Activated CD8-positive, alpha-beta memory T cell treated with anti-CD3 and anti-CD28 coated beads, Interleukin-2, amount 10 ng/mL, durations not matched to agents 7 days and 5 days (primary cell): ENCODE measurements at regions not wholly inside any gene's neighbourhood (a gene's known extent, or its start where the extent isn't known, plus 50 kb on each side); places are given as distances from the start of the nearest gene placed in this dataset.
"Not testable (repeated sequence)": the region's sequence is repeated elsewhere in the genome, so short reads cannot be mapped to it uniquely, and the experiment has no call there.

Source experiments
- ATAC-seq: fragments of 150-1000 bp; cut with Tn5 transposase; one replicate; pipeline ENCODE4 v1.10.0; 2021; ENCODE audit warnings: moderate library complexity
- CTCF ChIA-PET: fragments of 350-600 bp; sonication (Branson Sonifier 250); formaldehyde crosslinking; loops from one replicate; lab custom pipeline; 2021; ENCODE audit warnings: antibody characterized with exemption; lab: Charles Lee
- DNase-seq: peaks from one replicate; pipeline ENCODE4 v3.0.0-alpha.2; 2020
- H3K27ac Mint-ChIP-seq: one replicate; pipeline ENCODE4 v1.8.0; 2021; ENCODE audit warnings: mild to moderate bottlenecking, mixed read lengths
- H3K27me3 Mint-ChIP-seq: one replicate; pipeline ENCODE4 v1.8.0; 2021; ENCODE audit warnings: mixed read lengths
- H3K36me3 Mint-ChIP-seq: one replicate; pipeline ENCODE4 v1.8.0; 2021; ENCODE audit warnings: mild to moderate bottlenecking, mixed read lengths
- H3K4me1 Mint-ChIP-seq: one replicate; pipeline ENCODE4 v1.8.0; 2021; ENCODE audit warnings: mixed read lengths
- H3K4me3 Mint-ChIP-seq: one replicate; pipeline ENCODE4 v1.8.0; 2021; ENCODE audit warnings: mild to moderate bottlenecking, moderate library complexity, mixed read lengths
- H3K9me3 Mint-ChIP-seq: one replicate; pipeline ENCODE4 v1.8.0; 2022; ENCODE audit warnings: low read depth, mixed read lengths

DNA sequence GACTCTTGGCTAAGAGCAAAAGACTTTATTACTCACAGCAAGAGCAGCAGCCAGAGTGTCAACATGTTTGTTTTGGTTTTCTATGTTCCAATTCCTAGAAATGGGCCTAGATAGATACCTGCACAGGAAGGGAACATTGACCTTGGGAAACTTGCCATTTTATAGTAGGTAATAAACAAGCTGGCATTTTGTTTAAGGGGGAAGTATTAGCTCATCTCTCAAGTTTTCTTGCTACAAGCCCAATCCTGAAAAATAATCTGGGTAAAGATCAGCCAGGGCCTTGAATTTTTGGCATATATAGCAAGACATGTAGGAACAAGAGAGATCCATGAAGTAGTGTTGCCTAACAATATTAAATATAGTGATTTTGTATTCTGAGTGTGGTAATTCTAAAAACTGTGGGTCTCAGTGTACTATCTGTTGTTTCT, 51.4 kb upstream of the RGL1 start:
- Mint-ChIP-seq H3K4me1 (no peaks in the 10 kb centered on the region), H3K9me3 (peaks cover 11% of the 10 kb centered on the region), H3K27ac (no peak overlapping the region), H3K36me3 (peaks cover 4% of the 10 kb centered on the region), H3K27me3 (no peaks in the 10 kb centered on the region), H3K4me3 (no peak overlapping the region)
- DNase-seq (no peak), ATAC-seq (no peak)
- CTCF ChIA-PET = interaction anchor here (1.0 kb wide), 1 partner anchor 98 kb away, joined by 3 read pairs; no protein-coding TSS in a partner anchor

DNA sequence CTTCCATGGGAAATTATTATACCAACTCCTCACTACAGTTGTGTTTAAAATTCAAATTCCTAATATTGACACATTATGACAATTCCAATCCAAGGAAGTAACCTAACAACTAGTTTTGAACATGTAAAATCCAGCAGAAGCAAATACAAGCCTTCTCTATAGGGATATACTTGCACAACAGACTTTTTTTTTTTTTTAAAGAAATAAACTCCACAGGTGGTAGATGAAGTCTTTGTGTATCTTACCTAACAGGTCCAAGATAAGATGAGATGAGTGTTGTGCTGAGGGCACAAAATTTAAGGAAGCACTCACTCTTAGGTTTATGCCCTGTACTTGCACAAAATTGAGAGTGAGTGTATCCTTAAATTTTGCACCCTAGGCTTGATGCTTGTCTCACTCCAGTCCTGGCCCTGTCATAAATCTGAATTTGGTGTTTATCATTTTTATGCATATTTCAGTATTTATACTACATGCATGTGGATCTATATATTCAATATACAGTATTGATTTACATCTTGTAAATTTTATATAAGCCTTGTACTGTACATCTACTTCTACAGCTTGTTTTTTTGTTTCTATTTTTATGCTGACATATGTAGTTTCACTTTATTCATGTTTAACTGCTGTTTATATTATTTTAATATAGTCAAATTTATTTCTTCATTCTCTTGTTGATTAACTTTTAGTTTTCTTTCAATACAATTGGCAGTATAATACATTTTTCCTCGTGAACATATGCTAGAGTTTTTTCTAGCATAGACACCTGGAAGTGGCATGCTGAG, 60.6 kb upstream of the RGL1 start:
- Mint-ChIP-seq H3K9me3 (peaks cover 2% of the 10 kb centered on the region), H3K4me1 (no peaks in the 10 kb centered on the region), H3K4me3 (no peak overlapping the region), H3K27ac (no peak overlapping the region), H3K27me3 (no peaks in the 10 kb centered on the region), H3K36me3 (peaks cover 1% of the 10 kb centered on the region)
- CTCF ChIA-PET = no interaction called here
- DNase-seq = no peak
- no peak for ATAC-seq

DNA sequence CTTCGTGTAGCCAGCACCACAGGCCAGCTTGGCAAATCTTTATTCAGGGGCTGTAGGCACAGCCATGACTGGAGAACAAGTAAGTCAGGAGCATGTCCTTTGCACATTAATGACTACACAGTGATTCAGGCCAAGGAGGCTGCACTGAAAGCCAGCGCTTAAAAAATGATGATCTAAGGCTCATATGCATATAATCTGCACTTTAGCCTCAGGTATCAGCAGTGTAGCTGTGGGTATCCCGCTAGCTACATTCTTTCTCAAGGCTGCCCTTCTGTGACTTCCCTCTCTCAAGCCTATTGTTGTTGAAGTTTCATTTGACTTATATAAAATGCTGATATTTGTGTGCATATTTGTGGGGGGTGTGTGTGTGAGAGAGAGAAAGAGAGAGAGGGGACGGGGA, 62.6 kb upstream of the RGL1 start:
- Mint-ChIP-seq H3K27me3 (no peaks in the 10 kb centered on the region), H3K27ac (no peak overlapping the region), H3K4me1 (no peaks in the 10 kb centered on the region), H3K36me3 (peaks cover 1% of the 10 kb centered on the region), H3K4me3 (no peak overlapping the region), H3K9me3 (no peaks in the 10 kb centered on the region)
- DNase-seq (no peak), ATAC-seq (no peak)
- CTCF ChIA-PET = no interaction called here

DNA sequence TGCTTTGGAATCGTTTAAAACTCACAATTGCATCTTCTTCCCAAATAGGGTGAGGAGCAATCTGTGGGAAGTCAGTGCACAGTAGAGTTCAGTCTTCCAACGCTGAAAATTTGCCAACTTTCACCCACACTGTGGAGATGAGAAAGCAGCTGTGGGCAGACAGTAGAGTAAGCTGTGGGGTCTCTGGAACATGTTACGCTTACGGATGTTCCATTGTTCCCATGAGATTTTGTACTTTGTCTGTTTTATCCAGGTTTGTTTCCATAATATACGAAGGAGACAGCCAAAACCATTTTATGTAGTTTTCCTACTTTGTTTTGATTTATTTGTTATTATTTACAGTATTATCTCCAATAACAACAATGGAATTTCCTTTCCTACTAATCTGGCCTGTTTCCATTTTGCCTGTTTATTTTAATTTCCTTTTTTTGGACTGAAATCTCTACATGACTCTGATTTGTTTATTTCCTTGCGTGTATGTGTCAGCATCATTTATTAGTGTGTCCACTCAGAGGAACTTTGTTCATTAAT, 65.1 kb upstream of the RGL1 start:
- DNase-seq (no peak), ATAC-seq (no peak)
- Mint-ChIP-seq H3K27me3 (peaks cover 5% of the 10 kb centered on the region), H3K9me3 (no peaks in the 10 kb centered on the region), H3K27ac (no peak overlapping the region), H3K36me3 (peaks cover 1% of the 10 kb centered on the region), H3K4me1 (no peaks in the 10 kb centered on the region), H3K4me3 (no peak overlapping the region)
- CTCF ChIA-PET = no interaction called here

DNA sequence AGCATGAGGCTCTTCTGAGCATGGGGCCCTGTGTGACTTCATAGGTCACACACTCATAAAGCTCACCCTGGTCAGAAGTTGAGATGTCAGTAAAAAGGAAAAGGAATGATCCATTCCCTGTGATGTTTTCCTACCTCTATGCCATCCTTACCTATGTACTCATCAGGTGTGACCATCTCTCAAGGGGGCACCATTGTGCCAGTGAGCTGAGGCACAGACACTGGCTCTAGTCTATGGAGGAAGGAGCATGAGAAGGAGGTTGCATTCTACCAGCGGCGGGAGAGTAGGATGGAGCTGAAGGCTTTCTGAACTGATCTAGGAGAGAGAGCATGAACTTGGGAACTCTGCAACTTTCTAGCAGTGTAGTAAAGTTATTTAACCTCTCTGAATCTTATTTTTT, 65.8 kb upstream of the RGL1 start:
- CTCF ChIA-PET = no interaction called here
- no peak overlapping the region for H3K27ac Mint-ChIP-seq
- H3K36me3 Mint-ChIP-seq = peaks cover 1% of the 10 kb centered on the region
- H3K9me3 Mint-ChIP-seq = no peaks in the 10 kb centered on the region
- ATAC-seq = no peak
- DNase-seq = no peak
- H3K4me1 Mint-ChIP-seq = no peaks in the 10 kb centered on the region
- H3K27me3 Mint-ChIP-seq = peaks cover 5% of the 10 kb centered on the region
- H3K4me3 Mint-ChIP-seq = no peak overlapping the region

DNA sequence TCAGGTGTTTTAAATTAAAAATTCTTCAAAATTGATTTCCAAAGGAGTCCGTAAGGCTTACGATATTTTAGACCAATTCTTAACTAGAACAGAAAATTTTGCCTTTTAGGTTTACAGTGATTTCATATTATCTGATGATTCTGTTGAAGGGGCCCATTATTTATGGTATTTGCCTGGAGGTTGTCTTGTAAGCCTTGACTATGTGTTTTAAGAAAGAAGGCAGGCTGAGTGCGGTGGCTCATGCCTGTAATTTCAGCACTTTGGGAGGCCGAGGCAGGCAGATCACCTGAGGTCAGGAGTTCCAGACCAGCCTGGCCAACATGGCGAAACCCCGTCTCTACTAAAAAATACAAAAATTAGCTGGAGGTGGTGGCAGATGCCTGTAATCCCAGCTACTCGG, 67.0 kb upstream of the RGL1 start:
- CTCF ChIA-PET = not testable (repeated sequence)

DNA sequence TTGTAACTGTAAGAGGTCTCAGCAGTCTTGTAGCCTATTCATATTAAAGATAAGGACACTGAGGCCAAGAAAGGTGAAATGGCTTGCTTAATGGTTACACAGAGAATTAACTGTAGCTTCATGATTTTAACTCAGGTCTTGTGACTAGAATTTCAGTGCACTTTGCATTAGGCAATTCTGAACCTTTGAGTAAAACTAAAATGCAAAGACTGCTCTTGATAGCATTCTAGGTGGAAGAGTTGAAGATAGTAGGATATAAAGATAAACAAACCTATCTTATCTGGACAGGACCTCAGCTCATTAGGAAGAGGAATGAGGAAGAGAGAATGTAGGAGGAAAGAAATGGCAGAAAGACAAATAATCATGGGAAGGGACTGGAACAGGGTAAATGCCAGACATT, 68.6 kb upstream of the RGL1 start:
- H3K27me3 Mint-ChIP-seq = peaks cover 5% of the 10 kb centered on the region
- no peaks in the 10 kb centered on the region for H3K4me1 Mint-ChIP-seq
- no peaks in the 10 kb centered on the region for H3K36me3 Mint-ChIP-seq
- H3K4me3 Mint-ChIP-seq = no peak overlapping the region
- CTCF ChIA-PET = no interaction called here
- no peak overlapping the region for H3K27ac Mint-ChIP-seq
- no peaks in the 10 kb centered on the region for H3K9me3 Mint-ChIP-seq
- ATAC-seq (no peak), DNase-seq (no peak)

More for the DNA sequence above, 67.0 kb upstream of the RGL1 start:
- not testable (repeated sequence) for H3K4me1 Mint-ChIP-seq, H3K4me3 Mint-ChIP-seq, H3K9me3 Mint-ChIP-seq, ATAC-seq, H3K36me3 Mint-ChIP-seq, DNase-seq, H3K27me3 Mint-ChIP-seq, H3K27ac Mint-ChIP-seq

DNA sequence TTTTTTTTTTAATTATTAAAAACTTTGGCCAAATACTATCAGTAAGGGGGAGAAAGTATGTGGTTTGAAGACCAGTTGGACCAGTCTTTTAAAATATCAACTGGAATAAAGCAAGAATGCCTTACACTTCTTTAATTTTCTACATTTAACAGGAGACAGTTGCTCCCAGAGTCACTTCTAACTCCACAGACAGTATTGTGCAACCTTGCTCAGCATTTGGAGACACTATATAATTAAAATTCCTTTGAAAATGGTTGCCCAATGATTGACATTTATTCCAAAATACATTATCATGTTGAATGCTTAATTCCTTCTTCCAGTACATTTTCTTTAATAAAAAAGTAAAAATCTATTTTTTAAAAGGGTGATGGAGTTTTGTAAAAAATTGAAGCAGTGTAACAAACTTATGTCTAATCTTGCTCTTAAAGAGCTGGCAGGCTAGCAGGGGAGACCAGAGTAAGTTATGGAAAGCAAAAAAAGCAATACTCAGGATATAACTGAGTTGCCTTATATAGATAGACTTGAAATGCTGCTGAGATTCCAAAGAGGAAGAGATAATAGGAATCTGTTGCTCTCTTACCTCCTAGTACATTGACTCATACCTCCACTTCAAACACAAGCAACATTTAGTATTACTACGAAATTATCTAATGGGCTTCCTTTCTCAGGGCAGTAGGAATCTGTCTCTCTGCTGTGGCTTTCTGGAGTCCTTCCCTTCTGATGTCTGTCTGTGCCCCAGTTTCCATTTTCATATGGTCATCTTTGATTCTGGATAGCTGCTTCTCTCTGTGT, 69.7 kb upstream of the RGL1 start:
- H3K27me3 Mint-ChIP-seq = peaks cover 5% of the 10 kb centered on the region
- ATAC-seq (no peak), DNase-seq (no peak)
- H3K27ac Mint-ChIP-seq = no peak overlapping the region
- no peaks in the 10 kb centered on the region for H3K9me3 Mint-ChIP-seq
- no peaks in the 10 kb centered on the region for H3K36me3 Mint-ChIP-seq
- no peak overlapping the region for H3K4me3 Mint-ChIP-seq
- H3K4me1 Mint-ChIP-seq = no peaks in the 10 kb centered on the region
- CTCF ChIA-PET = no interaction called here

DNA sequence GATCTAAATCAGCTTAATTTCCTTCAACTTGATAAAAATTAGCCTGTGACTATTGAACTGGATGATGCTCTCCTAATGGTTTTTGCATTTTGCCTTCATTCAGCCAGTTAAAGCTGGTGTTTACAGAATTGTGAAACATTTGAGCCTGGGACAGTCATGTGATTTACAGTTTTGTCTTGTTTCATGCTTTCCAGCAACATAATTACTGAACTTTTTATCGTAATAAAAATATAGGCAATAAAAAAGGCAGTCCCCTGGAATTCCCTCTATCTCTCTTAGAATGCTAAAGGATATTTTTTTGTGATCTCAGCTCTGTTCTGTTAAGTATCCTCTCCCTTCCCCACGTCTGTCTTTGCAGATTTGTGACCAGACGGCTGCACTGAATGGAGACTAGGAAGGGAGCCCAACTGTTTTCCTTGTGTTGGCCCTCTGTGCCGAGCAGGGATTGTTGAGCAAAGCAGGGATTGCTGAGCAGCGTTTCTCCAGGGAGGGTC, 70.3 kb upstream of the RGL1 start:
- H3K36me3 Mint-ChIP-seq = no peaks in the 10 kb centered on the region
- H3K4me3 Mint-ChIP-seq = no peak overlapping the region
- H3K27me3 Mint-ChIP-seq = peaks cover 5% of the 10 kb centered on the region
- no peaks in the 10 kb centered on the region for H3K4me1 Mint-ChIP-seq
- CTCF ChIA-PET = no interaction called here
- no peaks in the 10 kb centered on the region for H3K9me3 Mint-ChIP-seq
- DNase-seq (no peak), ATAC-seq (no peak)
- H3K27ac Mint-ChIP-seq = no peak overlapping the region

DNA sequence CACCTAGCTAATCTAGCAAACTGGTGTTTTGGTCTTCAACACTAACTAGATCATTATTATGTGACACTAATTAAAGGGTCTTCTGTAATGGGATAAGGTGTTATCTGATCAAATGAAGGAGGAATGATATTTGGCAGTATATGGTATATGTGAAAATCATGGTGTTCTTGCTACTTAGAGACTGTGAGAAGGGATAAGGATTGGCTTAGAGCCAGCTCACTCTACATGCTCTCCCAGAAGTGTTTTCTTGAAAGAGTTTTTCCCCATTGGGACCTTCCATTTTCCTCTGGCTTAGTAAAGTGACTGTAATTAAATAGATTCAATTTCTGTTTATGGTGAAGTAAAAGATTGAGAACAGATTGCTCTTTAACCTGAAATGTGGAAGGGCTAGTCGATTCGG, 71.2 kb upstream of the RGL1 start:
- ATAC-seq (no peak), DNase-seq (no peak)
- H3K4me3 Mint-ChIP-seq = no peak overlapping the region
- peaks cover 5% of the 10 kb centered on the region for H3K27me3 Mint-ChIP-seq
- CTCF ChIA-PET = interaction anchor here (1.0 kb wide), 1 partner anchor 35 kb away, joined by 3 read pairs; no protein-coding TSS in a partner anchor
- no peaks in the 10 kb centered on the region for H3K4me1 Mint-ChIP-seq
- H3K9me3 Mint-ChIP-seq = no peaks in the 10 kb centered on the region
- H3K36me3 Mint-ChIP-seq = no peaks in the 10 kb centered on the region
- H3K27ac Mint-ChIP-seq = no peak overlapping the region

DNA sequence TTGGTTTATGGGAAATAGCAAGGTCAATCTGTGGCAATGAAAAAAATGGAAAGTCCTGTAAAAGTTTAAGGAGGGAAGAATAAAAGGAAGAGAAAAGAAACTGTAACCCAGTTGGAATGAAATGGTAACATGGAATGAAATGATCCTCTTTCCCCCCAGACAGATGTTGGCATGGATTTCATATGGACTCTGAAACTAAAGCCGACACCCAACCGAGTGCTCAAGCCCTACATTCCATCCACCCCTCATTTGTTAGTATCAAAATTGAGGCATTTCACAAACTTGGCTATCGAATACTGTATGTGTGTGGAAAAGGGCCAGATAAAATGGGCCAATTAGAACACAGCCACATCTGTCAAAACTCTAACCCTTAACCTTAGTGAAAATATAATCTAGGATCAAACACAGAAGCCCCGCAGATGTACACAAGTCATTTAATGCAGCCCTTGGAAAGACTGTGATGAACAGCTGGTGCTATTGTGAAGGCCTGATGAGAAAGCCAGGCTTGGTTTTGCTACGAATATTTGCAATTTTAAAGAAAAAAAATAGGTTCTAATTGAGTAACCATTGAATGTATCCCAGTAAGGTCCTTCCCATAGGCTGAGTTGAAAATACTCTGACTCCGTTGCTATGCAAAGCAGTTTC, 72.6 kb upstream of the RGL1 start:
- CTCF ChIA-PET = interaction anchor here (1.2 kb wide), 1 partner anchor 184 kb away, joined by 5 read pairs; no protein-coding TSS in a partner anchor
- Mint-ChIP-seq H3K4me3 (no peak overlapping the region), H3K9me3 (no peaks in the 10 kb centered on the region), H3K27me3 (peaks cover 5% of the 10 kb centered on the region), H3K4me1 (no peaks in the 10 kb centered on the region), H3K27ac (no peak overlapping the region), H3K36me3 (no peaks in the 10 kb centered on the region)
- ATAC-seq (no peak), DNase-seq (no peak)

DNA sequence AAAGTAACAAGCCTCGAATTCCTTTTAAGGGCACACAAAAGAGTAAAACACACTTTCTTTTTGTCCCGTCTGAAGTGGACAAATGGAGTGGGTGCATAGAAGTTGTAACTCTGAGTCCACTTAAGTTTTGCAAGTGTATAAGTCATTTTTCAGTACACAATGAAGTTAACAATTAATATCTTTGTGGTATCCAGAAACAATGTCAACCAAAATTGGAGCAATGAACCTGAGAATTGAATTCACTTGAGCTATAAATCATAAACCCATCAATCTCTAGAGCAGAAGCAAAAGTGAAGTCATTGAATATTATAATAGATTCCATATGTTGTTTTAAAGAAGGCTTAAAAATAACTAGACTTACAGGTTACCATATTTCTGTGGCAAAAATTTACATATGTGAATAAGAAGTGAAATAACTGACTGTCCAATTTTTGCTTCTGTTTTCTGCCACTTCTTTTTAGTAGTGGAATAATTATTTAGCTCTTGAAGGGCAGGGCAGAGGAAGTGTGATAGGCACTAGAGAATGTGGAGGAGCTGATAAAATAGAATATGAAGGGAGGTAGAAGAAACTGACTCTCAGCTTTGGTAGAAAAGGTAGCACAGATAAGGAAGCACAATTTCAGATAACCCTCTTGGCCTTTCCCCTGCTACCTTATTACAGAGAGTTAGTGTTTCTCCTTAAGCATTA, 73.9 kb upstream of the RGL1 start:
- H3K27me3 Mint-ChIP-seq = peaks cover under 1% of the 10 kb centered on the region
- no peak overlapping the region for H3K4me3 Mint-ChIP-seq
- ATAC-seq (no peak), DNase-seq (no peak)
- H3K9me3 Mint-ChIP-seq = no peaks in the 10 kb centered on the region
- no peaks in the 10 kb centered on the region for H3K4me1 Mint-ChIP-seq
- CTCF ChIA-PET = interaction anchor here (1.2 kb wide), 1 partner anchor 185 kb away, joined by 5 read pairs; no protein-coding TSS in a partner anchor
- H3K36me3 Mint-ChIP-seq = no peaks in the 10 kb centered on the region
- H3K27ac Mint-ChIP-seq = no peak overlapping the region
